ENCODE measurements at regions not wholly inside any gene's neighbourhood (a gene's known extent, or its start where the extent isn't known, plus 50 kb on each side); places are given as distances from the start of the nearest gene placed in this dataset.

DNA sequence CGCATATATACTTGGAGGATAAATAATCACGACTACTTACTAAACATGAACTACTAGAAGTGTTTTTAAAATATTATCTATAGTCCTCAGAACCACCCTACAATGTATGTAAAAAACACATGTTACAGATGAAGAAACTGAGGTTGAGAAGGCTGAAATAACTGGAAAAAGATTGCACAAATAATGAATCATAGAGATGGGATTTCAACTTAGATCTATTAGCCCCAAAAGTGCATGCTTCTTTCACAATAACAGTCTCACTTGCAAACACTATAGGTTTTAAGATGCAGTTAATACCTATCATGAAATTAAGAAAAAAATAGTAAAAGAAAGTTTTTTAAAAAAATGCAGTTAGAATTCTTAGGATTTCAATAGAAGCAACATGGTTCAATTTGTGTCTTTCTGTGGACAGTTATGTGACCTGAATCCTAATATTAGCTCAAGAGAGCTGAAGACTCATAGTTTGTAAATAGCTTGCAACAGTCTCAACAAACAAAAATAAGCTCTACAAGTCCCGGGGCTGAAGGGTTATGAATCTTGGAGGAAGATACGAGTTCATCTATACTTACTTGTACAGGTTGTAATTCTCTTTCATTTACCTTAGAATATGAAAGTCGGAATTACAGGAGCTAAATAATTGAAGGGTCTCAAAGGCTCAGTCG, 58.6 kb upstream of the NTPCR start:
- ATAC-seq, result no peak
- DNase-seq (ENCODE audit: low spot score), result no peak

DNA sequence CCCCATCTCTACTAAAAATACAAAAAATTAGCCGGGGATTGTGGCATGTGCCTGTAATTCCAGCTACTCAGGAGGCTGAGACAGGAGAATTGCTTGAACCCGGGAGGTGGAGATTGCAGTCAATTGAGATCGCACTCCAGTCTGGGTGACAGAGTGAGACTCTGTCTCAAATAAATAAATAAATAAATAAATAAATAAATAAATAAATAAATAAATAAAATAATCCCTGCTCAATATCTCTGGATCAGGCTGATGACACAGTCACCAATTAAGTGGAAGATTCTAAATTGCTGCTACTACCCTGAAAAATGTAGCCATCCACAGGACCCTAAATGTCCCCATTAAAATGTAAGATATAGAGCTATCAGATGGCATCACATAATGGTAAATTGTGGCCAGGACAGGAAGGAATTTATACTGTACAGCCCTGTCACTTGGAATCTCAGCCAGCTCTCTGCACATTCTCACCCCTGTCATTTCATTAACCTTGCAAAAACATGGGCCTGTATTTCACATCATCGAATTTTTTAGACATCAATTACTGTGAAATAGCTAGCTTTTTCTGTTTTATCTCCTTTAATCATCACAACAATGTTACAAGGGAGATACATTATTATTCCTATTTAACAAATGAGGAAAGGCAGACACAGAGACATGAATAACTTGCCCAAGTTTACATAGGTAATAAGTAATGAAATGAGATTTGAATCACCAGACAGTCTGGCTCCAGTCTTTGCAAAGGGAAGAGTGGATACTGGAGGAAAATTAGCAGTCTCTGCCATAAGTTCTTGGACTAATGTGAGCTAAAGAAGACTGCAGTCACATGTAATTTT, 56.7 kb upstream of the NTPCR start:
- no peak for DNase-seq (ENCODE audit: low spot score)
- no peak for ATAC-seq

DNA sequence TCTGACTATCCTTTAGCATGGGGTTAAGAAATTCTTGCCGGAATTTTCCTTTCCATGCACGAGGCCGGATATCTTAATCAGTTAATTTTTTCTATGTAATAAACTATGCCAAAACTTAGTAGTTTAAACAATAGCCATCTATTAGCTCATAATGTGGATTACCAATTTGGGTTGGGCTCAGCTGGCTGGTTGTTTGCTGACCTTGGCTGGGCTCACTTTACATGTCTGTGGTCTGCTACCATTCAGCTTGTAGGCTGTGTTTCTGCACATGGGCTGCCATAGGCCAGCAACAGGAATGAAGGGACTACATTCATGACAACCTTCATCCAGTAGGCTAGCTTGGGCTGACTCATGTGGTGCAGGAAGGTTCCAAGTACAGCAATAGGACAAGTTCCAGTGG, 56.0 kb upstream of the NTPCR start:
- DNase-seq (ENCODE audit: low spot score), result no peak
- ATAC-seq, result no peak

DNA sequence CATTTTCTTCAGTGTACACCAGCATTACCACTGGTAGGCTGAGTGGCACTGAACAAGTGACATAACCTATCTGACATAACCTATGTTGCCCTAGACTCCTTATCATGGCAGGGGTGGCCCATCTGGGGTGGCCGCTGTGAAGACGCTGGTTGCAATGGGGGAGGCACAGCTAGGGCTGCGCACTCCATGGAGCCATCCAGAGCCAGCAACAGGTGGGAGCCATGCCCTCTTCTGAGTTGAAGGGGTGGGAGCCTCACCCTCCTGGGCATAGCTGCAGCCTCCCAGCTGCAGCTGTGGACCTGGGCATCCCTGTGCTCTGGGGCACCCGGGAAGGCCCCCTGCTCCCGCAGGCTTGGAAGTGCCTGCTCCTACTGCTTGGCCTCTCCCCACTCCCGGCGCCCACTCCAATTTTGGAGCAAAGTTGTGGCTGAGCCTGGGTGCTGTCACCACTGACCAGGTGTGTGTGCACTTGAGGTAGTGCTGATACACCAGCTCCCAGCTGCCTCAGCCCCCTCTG, 52.4 kb upstream of the NTPCR start:
- ATAC-seq, result no peak
- no peak for DNase-seq (ENCODE audit: low spot score)

DNA sequence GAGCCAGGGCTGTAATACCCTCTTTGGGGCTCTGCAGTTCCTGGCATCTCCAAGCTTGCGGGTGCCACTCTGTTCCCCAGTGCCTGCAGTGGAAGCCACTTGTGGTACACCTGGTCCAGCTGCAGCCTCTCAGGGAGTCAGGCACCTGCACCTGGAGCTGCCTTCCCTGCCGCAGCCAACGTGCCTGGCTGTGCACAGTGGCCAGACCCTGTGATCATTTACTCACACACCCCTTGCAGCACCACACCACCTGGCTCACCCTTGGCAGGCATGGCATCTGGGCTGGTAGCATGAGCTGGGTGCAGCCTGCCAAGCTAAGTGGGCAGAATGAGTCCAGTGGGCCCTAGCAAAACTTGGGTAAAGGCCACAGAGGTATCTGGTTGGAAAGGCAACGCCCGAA, 51.1 kb upstream of the NTPCR start:
- no peak for DNase-seq (ENCODE audit: low spot score)
- ATAC-seq, result no peak

DNA sequence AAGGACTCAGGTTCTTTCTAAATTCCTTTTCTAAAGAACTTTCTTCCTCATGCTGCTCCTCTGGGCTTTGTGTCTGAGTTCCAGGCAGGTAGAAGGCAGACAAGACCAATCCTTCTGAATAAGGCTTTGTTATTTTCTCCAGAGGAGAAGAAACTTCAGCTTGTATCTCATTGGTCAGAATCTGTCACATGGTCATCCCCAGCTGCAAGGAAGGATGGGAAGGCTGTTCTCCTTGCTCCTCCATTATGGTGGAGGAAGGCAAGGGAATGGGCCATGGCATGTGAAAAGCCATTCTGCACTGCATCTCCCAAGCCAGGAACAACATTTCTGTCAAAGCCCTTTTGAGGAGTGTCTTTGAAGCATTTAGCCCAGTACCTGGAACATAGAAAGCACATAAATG, 50.6 kb upstream of the NTPCR start:
- DNase-seq (ENCODE audit: low spot score) (no peak), ATAC-seq (no peak)
